ENCODE measurements at regions not wholly inside any gene's neighbourhood (a gene's known extent, or its start where the extent isn't known, plus 50 kb on each side); places are given as distances from the start of the nearest gene placed in this dataset.

GRCh38 chr22:48490500-48491411 lies 1336.9 kb downstream of the BRD1 start:
- no peak for DNase-seq (ENCODE audit: extremely low read depth, low read depth)
- TF ChIP-seq CTCF (IDR thresholded peaks at IDR 0.05; ENCODE audit: low read depth, low read length): no peak

- no peak for DNase-seq (ENCODE audit: extremely low read depth, low read depth)
- no peak for TF ChIP-seq CTCF (IDR thresholded peaks at IDR 0.05; ENCODE audit: low read depth, low read length)
Measured at GRCh38 chr22:48489551-48490499, 1337.8 kb downstream of the BRD1 start.

- TF ChIP-seq CTCF (IDR thresholded peaks at IDR 0.05; ENCODE audit: low read depth, low read length): no peak
- DNase-seq (ENCODE audit: extremely low read depth, low read depth): no peak
Measured at GRCh38 chr22:48488611-48489511, 1338.8 kb downstream of the BRD1 start.

GRCh38 chr22:48488149-48488551 lies 1339.5 kb downstream of the BRD1 start:
- DNase-seq (ENCODE audit: extremely low read depth, low read depth): no peak
- no peak for TF ChIP-seq CTCF (IDR thresholded peaks at IDR 0.05; ENCODE audit: low read depth, low read length)

- DNase-seq (ENCODE audit: extremely low read depth, low read depth): no peak
- no peak for TF ChIP-seq CTCF (IDR thresholded peaks at IDR 0.05; ENCODE audit: low read depth, low read length)
Measured at GRCh38 chr22:48486558-48486957, 1341.1 kb downstream of the BRD1 start.

- no peak for TF ChIP-seq CTCF (IDR thresholded peaks at IDR 0.05; ENCODE audit: low read depth, low read length)
- DNase-seq (ENCODE audit: extremely low read depth, low read depth): no peak
Measured at GRCh38 chr22:48486134-48486532, 1341.5 kb downstream of the BRD1 start.
